ENCODE measurements at regions not wholly inside any gene's neighbourhood (a gene's known extent, or its start where the extent isn't known, plus 50 kb on each side); places are given as distances from the start of the nearest gene placed in this dataset.

DNA sequence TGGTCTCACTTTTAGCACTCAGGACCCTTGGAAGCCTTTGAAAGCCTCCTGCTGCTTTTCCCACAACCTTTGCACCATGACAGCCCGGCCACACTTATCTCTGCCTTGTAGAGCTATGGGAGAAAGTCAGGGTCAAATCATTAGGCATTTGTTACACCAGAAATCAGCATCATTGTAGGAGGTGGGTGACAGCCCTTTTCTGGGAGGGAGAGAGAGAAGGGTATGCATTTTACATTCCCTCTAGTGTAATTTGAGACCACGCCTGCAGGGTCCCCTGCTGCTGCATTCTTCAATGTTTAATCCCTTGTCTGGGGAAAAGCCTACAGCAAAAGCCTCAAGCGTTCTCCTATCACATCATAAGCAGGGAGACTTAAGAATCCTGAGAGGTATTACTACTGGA lies 766.8 kb upstream of the FAM98A start:
- H3K4me3 ChIP-seq (replicated peaks; ENCODE audit: low read depth, low read length), result no peak overlapping the region
- DNase-seq (ENCODE audit: low read depth), result no peak
- no peak for TF ChIP-seq CTCF (IDR thresholded peaks at IDR 0.05; ENCODE audit: low read length, missing control alignments)

- TF ChIP-seq CTCF (IDR thresholded peaks at IDR 0.05; ENCODE audit: low read length, missing control alignments), result no peak
- no peak overlapping the region for H3K4me3 ChIP-seq (replicated peaks; ENCODE audit: low read depth, low read length)
- no peak for DNase-seq (ENCODE audit: low read depth)
These were observed 766.4 kb upstream of the FAM98A start for GRCh38 chr2:34365512-34365911.

DNA sequence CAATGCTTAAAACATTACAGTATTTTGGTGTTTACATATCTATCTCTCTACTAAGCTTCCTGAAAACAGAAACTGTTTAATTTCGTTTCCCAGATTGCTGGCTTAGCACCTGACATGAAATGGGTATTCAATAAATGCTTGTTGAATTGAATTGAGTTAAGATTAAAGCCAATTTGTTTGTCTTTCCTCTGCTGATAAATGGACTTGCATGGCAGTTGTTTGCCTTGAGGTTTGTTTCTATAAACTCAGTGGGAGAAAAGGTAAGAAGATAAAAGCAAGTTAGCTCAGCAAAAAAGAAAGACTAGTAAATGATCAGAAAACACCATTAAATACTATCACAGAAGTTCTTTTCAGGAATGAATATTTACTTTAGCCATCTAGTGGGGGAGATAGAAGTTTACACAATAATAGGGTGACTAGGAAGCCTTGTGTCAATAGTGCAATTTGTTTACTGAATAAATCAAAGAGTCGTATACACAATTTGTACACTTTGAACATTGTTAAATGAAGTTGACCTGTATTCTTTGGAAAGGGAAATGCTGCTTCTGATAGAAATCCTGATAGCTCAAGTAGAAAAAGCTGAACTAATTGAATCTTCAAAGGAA lies 754.5 kb upstream of the FAM98A start:
- no peak for TF ChIP-seq CTCF (IDR thresholded peaks at IDR 0.05; ENCODE audit: low read length, missing control alignments)
- no peak overlapping the region for H3K4me3 ChIP-seq (replicated peaks; ENCODE audit: low read depth, low read length)
- DNase-seq (ENCODE audit: low read depth), result no peak

DNA sequence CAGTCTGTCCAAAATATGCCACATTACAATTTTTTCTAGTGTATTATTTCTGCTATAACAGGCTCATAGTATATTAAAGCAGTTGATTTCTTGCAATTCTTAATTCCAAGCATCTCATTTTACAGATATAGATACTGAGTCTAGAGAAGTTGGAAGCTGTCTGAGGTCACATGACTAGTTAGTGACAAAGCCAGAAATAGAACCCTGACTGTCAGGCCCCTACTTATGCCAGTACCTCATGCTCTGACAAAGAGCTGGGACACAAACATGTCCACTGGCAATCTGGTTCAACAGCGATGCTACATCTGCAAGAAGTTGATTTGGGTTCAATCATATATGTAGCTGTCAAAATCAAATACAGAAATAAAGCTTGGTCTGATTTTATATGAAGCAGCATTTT lies 750.4 kb upstream of the FAM98A start:
- TF ChIP-seq CTCF (IDR thresholded peaks at IDR 0.05; ENCODE audit: low read length, missing control alignments), result no peak
- DNase-seq (ENCODE audit: low read depth), result no peak
- no peak overlapping the region for H3K4me3 ChIP-seq (replicated peaks; ENCODE audit: low read depth, low read length)

GRCh38 chr2:34345030-34345429 lies 745.9 kb upstream of the FAM98A start:
- TF ChIP-seq CTCF (IDR thresholded peaks at IDR 0.05; ENCODE audit: low read length, missing control alignments), result no peak
- no peak overlapping the region for H3K4me3 ChIP-seq (replicated peaks; ENCODE audit: low read depth, low read length)
- DNase-seq (ENCODE audit: low read depth), result no peak

DNA sequence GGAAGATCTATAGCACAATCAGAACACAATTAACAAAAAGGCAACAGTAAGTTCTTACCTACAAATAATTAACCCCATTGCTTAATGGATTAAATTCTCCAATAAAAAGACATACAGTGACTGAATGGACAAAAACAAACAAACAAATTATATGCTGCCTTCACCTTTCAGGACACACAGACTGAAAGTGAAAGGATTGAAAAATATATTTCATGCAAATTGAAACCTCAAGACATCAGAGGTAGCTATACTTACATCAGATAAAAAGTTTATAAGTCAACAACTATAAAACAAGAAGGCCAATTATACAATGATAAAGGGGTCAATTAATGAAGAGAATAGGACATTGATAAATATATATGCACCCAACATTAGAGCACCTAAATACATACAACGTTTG lies 741.2 kb upstream of the FAM98A start:
- no peak for DNase-seq (ENCODE audit: low read depth)
- no peak for TF ChIP-seq CTCF (IDR thresholded peaks at IDR 0.05; ENCODE audit: low read length, missing control alignments)
- H3K4me3 ChIP-seq (replicated peaks; ENCODE audit: low read depth, low read length), result no peak overlapping the region

DNA sequence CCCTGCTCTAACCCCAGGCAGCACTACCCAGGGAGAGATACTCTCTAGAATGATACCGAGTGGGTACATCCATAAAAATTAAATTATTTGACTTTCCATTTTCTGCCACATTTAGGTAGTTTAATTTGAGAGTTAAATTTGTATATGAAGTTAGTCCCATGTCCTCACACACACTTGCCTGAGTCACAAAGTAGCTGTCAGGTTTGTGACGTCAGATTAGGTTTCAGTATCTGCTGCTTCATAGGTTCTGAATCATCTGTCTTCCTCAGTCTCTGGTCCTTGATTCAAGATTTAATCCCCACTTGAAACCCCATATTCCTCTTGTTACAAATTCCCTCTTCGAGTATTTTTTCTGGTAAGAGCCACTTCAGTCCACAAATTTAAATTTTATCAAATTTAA lies 738.6 kb upstream of the FAM98A start:
- DNase-seq (ENCODE audit: low read depth), result no peak
- TF ChIP-seq CTCF (IDR thresholded peaks at IDR 0.05; ENCODE audit: low read length, missing control alignments), result no peak
- no peak overlapping the region for H3K4me3 ChIP-seq (replicated peaks; ENCODE audit: low read depth, low read length)
